ENCODE measurements at regions not wholly inside any gene's neighbourhood (a gene's known extent, or its start where the extent isn't known, plus 50 kb on each side); places are given as distances from the start of the nearest gene placed in this dataset.

DNA sequence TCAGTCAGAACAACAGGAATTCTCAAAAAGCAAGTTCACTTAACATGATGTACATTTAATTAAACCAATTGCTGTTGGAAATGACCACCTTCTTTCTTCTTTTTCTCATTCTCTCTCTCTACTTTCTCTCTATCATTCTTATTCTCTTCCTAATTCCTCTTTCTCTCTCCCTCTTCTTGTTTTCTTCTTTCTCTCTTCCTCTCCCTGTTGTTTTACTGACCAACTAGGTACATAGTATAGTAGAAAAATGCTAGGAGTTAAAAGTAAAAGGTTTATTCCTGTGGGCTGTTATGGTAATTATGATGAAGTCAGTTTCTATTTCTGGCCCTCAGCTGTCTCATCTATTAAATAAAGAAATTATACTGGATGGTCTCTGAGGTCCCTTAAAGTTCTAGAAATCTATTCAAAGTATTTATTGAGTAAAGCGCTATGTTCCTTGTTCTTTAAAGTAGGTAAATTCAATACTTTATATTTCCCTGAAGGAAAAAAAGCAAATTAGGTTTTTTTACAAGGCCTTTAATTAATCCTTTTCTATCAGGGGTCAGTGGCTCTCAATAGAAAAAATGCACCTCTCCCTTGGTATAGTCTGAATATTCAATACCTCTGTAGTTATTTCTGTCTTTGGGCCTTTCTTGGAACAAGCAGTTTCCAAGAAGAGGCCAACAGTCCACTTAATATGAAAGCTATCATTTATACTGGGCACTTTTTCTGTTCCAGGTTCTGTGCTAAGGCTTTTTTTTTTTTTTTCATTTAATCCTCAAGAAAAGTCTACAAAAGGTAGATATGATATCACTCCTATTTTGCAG is 102.3 kb upstream of the SLC30A5 start:
- TF ChIP-seq CTCF (IDR thresholded peaks at IDR 0.05) (no peak), POLR2A (IDR thresholded peaks at IDR 0.05) (no peak), EP300 (IDR thresholded peaks at IDR 0.05) (no peak)

Data from ovary (tissue), 3 donors.